T47D (cell line): ENCODE measurements at regions not wholly inside any gene's neighbourhood (a gene's known extent, or its start where the extent isn't known, plus 50 kb on each side); places are given as distances from the start of the nearest gene placed in this dataset.

Experiments
- DNase-seq, 2 experiments: peaks; one replicate each; pipeline versions ENCODE4 v3.0.0 to v3.0.0-alpha.2; 2011 to 2012; ENCODE audit warnings: low read depth in 1 of 2, low spot score in 1 of 2
- JUND ChIP-seq: IDR thresholded peaks from 2 replicates; pipeline ENCODE4 v1.6.1; 2012; ENCODE audit warnings: low read depth
- in situ Hi-C: cut with HindIII; loops from 2 replicates; pipeline ENCODE4 v1.10.0; 2016; ENCODE audit warnings: low sequenced_read_pairs, low pct_unique_long_range_greater_than_20kb

GRCh38 chr12:84272324-84272723, 640.3 kb downstream of the SLC6A15 start:
- no peak for DNase-seq
- no peak for TF ChIP-seq JUND
- in situ Hi-C loops = no loop called here

- in situ Hi-C loops = no loop called here
- no peak for TF ChIP-seq JUND
Observed at GRCh38 chr12:84270470-84271140, 642.0 kb downstream of the SLC6A15 start.

GRCh38 chr12:84247931-84248330, 664.7 kb downstream of the SLC6A15 start:
- no peak for DNase-seq
- no peak for TF ChIP-seq JUND
- in situ Hi-C loops = no loop called here

More at GRCh38 chr12:84270470-84271140, 642.0 kb downstream of the SLC6A15 start:
- DNase-seq = peak in 1 of 2 experiments; percentile 7

- no peak for TF ChIP-seq JUND
- in situ Hi-C loops = no loop called here
Observed at GRCh38 chr12:84243686-84244085, 668.9 kb downstream of the SLC6A15 start.

GRCh38 chr12:84222841-84223240, 689.8 kb downstream of the SLC6A15 start:
- DNase-seq = no peak
- TF ChIP-seq JUND = no peak
- in situ Hi-C loops = no loop called here

More at GRCh38 chr12:84243686-84244085, 668.9 kb downstream of the SLC6A15 start:
- no peak for DNase-seq

GRCh38 chr12:84218406-84218805, 694.2 kb downstream of the SLC6A15 start:
- in situ Hi-C loops = no loop called here
- DNase-seq = no peak
- no peak for TF ChIP-seq JUND

GRCh38 chr12:84201976-84202375, 710.6 kb downstream of the SLC6A15 start:
- in situ Hi-C loops = no loop called here
- no peak for TF ChIP-seq JUND
- DNase-seq = no peak

- TF ChIP-seq JUND = no peak
- in situ Hi-C loops = no loop called here
- DNase-seq = no peak
Observed at GRCh38 chr12:84198294-84198946, 714.2 kb downstream of the SLC6A15 start.

- no peak for DNase-seq
- in situ Hi-C loops = no loop called here
- TF ChIP-seq JUND = no peak
Observed at GRCh38 chr12:84191779-84192178, 720.8 kb downstream of the SLC6A15 start.

- TF ChIP-seq JUND = no peak
- in situ Hi-C loops = no loop called here
- no peak for DNase-seq
Observed at GRCh38 chr12:84186433-84186832, 726.2 kb downstream of the SLC6A15 start.

- DNase-seq = no peak
- TF ChIP-seq JUND = no peak
- in situ Hi-C loops = no loop called here
Observed at GRCh38 chr12:84183576-84183975, 729.0 kb downstream of the SLC6A15 start.

- no peak for TF ChIP-seq JUND
- in situ Hi-C loops = no loop called here
- no peak for DNase-seq
Observed at GRCh38 chr12:84174115-84174514, 738.5 kb downstream of the SLC6A15 start.

- TF ChIP-seq JUND = no peak
- no peak for DNase-seq
- in situ Hi-C loops = no loop called here
Observed at GRCh38 chr12:84172823-84173424, 739.7 kb downstream of the SLC6A15 start.
